ENCODE measurements at regions not wholly inside any gene's neighbourhood (a gene's known extent, or its start where the extent isn't known, plus 50 kb on each side); places are given as distances from the start of the nearest gene placed in this dataset.

GRCh38 chr17:51455211-51455610, 194.9 kb downstream of the UTP18 start:
- H3K9ac ChIP-seq (ENCODE audit: low read length) = no peak overlapping the region
- no peak overlapping the region for H2AFZ ChIP-seq (ENCODE audit: low read length)
- H3K9me3 ChIP-seq (ENCODE audit: low read length) = no peaks in the 10 kb centered on the region
- no peak overlapping the region for H3K4me2 ChIP-seq (ENCODE audit: low read length)
- H3K27ac ChIP-seq (ENCODE audit: low read depth, low read length, poor library complexity, severe bottlenecking) = no peak overlapping the region
- H3K4me3 ChIP-seq (ENCODE audit: low read depth, low read length, poor library complexity, severe bottlenecking) = no peak overlapping the region
- H3K79me2 ChIP-seq (ENCODE audit: insufficient read depth, low read length) = no peaks in the 10 kb centered on the region
- H3F3A ChIP-seq (ENCODE audit: insufficient read depth, low read length) = no peaks in the 10 kb centered on the region
- no peak for TF ChIP-seq EZH2 (IDR thresholded peaks at IDR 0.05; ENCODE audit: borderline replicate concordance, low read length)
- TF ChIP-seq CTCF (IDR thresholded peaks at IDR 0.05; ENCODE audit: low read length) = no peak
- H3K4me1 ChIP-seq (ENCODE audit: insufficient read depth, low read length, severe bottlenecking) = no peaks in the 10 kb centered on the region
- no peaks in the 10 kb centered on the region for H4K20me1 ChIP-seq (ENCODE audit: insufficient read depth, low read length)
- H3K9me2 ChIP-seq (ENCODE audit: low read depth, low read length) = no peaks in the 10 kb centered on the region
- H3K36me3 ChIP-seq (ENCODE audit: insufficient read depth, low read length) = no peaks in the 10 kb centered on the region
- H3K27me3 ChIP-seq (ENCODE audit: insufficient read depth, low read length) = no peaks in the 10 kb centered on the region

GRCh38 chr17:51455931-51456330, 195.6 kb downstream of the UTP18 start:
- H3K36me3 ChIP-seq (ENCODE audit: insufficient read depth, low read length) = no peaks in the 10 kb centered on the region
- no peak overlapping the region for H3K27ac ChIP-seq (ENCODE audit: low read depth, low read length, poor library complexity, severe bottlenecking)
- no peak overlapping the region for H2AFZ ChIP-seq (ENCODE audit: low read length)

GRCh38 chr17:51456942-51457341, 196.6 kb downstream of the UTP18 start:
- no peaks in the 10 kb centered on the region for H3K79me2 ChIP-seq (ENCODE audit: insufficient read depth, low read length)

More at GRCh38 chr17:51455931-51456330, 195.6 kb downstream of the UTP18 start:
- H4K20me1 ChIP-seq (ENCODE audit: insufficient read depth, low read length) = no peaks in the 10 kb centered on the region
- TF ChIP-seq CTCF (IDR thresholded peaks at IDR 0.05; ENCODE audit: low read length) (no peak), EZH2 (IDR thresholded peaks at IDR 0.05; ENCODE audit: borderline replicate concordance, low read length) (no peak)
- no peak overlapping the region for H3K4me2 ChIP-seq (ENCODE audit: low read length)
- no peaks in the 10 kb centered on the region for H3K79me2 ChIP-seq (ENCODE audit: insufficient read depth, low read length)
- no peaks in the 10 kb centered on the region for H3K9me2 ChIP-seq (ENCODE audit: low read depth, low read length)
- H3F3A ChIP-seq (ENCODE audit: insufficient read depth, low read length) = no peaks in the 10 kb centered on the region
- H3K9ac ChIP-seq (ENCODE audit: low read length) = no peak overlapping the region
- no peak overlapping the region for H3K4me3 ChIP-seq (ENCODE audit: low read depth, low read length, poor library complexity, severe bottlenecking)
- no peaks in the 10 kb centered on the region for H3K27me3 ChIP-seq (ENCODE audit: insufficient read depth, low read length)
- H3K4me1 ChIP-seq (ENCODE audit: insufficient read depth, low read length, severe bottlenecking) = no peaks in the 10 kb centered on the region
- no peaks in the 10 kb centered on the region for H3K9me3 ChIP-seq (ENCODE audit: low read length)

More at GRCh38 chr17:51456942-51457341, 196.6 kb downstream of the UTP18 start:
- Histone ChIP-seq H3K4me1 (ENCODE audit: insufficient read depth, low read length, severe bottlenecking) (no peaks in the 10 kb centered on the region), H3K4me3 (ENCODE audit: low read depth, low read length, poor library complexity, severe bottlenecking) (no peak overlapping the region), H3K9me2 (ENCODE audit: low read depth, low read length) (no peaks in the 10 kb centered on the region), H4K20me1 (ENCODE audit: insufficient read depth, low read length) (no peaks in the 10 kb centered on the region), H3F3A (ENCODE audit: insufficient read depth, low read length) (no peaks in the 10 kb centered on the region), H3K9ac (ENCODE audit: low read length) (no peak overlapping the region), H3K27ac (ENCODE audit: low read depth, low read length, poor library complexity, severe bottlenecking) (no peak overlapping the region), H2AFZ (ENCODE audit: low read length) (no peak overlapping the region), H3K27me3 (ENCODE audit: insufficient read depth, low read length) (no peaks in the 10 kb centered on the region), H3K4me2 (ENCODE audit: low read length) (no peak overlapping the region), H3K9me3 (ENCODE audit: low read length) (no peaks in the 10 kb centered on the region), H3K36me3 (ENCODE audit: insufficient read depth, low read length) (no peaks in the 10 kb centered on the region)
- TF ChIP-seq CTCF (IDR thresholded peaks at IDR 0.05; ENCODE audit: low read length) = no peak
- TF ChIP-seq EZH2 (IDR thresholded peaks at IDR 0.05; ENCODE audit: borderline replicate concordance, low read length) = no peak
